NCI-H524 (cell line): ENCODE measurements at regions not wholly inside any gene's neighbourhood (a gene's known extent, or its start where the extent isn't known, plus 50 kb on each side); places are given as distances from the start of the nearest gene placed in this dataset.
A peak's percentile ranks its signal among the peaks of the same experiment; 100 is the strongest.
"Not testable (repeated sequence)": the region's sequence is repeated elsewhere in the genome, so short reads cannot be mapped to it uniquely, and the experiment has no call there.

Source experiments
- DNase-seq, 2 experiments: peaks; one replicate each; lab custom pipeline; 2025; lab: John Stamatoyannopoulos, UW

- not testable (repeated sequence) for DNase-seq
These were observed 182.4 kb upstream of the ZNF469 start for GRCh38 chr16:88200154-88200895.

- no peak for DNase-seq
These were observed 181.9 kb upstream of the ZNF469 start for GRCh38 chr16:88200896-88201185.

DNA sequence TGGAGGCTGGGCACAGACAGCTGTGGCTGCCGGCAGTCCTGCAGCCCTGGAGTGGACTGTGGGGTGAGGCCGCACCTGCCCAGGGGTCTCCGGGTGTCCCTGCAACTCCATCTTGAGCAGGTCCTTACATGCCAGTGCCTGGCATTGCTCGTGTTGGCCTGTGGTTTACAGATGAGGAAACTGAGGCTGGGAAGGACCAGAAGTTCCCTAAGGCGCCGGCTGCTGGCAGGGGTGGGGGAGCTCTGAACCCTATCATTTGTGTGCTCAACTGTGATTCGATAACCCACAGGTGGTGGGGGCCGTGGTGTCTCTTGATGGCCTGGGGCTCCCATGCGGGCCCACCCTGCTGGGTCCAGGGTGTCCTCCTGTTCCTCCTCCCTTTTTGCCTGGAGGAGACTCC is 181.1 kb upstream of the ZNF469 start:
- not testable (repeated sequence) for DNase-seq

- DNase-seq = no peak
These were observed 180.5 kb upstream of the ZNF469 start for GRCh38 chr16:88202207-88202745.

- DNase-seq = not testable (repeated sequence)
These were observed 179.7 kb upstream of the ZNF469 start for GRCh38 chr16:88202856-88203681.

DNA sequence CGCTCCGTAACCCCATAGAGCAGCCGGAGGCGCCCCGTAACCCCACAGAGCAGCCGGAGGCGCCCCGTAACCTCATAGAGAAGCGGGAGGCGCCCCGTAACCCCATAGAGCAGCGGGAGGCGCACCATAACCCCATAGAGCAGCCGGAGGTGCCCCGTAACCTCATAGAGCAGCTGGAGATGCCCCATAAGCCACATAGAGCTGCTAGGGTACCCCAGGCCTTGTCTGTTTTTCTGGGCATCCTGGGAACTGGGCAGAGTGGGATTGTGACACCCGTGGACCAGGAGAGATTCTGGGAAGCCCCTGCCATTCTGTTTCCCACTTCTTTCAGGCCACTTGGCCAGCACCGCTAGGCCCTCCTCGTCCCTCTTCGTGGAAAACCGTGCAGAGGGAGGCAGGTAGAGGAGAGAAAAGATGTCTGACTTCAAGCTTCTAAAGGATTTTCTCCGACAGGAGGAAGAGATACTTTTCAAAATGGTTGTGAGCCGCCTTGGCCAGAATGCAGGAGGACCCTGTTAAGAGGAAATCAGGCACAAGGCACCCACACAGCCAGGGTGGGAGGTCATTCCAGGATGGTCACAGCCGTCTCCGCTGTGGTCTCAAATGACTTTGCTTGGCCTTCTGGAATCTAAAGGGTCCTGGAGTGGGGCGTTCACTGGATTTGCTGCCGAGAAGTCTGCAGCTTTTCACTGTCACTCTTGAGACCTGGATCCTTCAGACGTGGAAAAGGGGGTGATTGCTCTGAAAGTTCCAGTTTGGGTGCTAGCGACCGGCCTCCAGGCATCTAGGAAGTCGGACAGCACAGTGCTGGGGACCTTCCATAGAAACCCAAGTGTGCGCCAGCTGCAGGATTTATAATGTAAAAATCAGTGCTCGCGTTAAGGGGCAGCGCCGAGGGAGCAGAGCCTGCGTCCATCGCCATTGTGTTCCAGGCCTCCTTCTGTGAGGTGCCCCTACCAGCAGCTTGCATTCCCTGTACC is 178.3 kb upstream of the ZNF469 start:
- DNase-seq = not testable (repeated sequence)

- DNase-seq = not testable (repeated sequence)
These were observed 177.3 kb upstream of the ZNF469 start for GRCh38 chr16:88205482-88205881.

DNA sequence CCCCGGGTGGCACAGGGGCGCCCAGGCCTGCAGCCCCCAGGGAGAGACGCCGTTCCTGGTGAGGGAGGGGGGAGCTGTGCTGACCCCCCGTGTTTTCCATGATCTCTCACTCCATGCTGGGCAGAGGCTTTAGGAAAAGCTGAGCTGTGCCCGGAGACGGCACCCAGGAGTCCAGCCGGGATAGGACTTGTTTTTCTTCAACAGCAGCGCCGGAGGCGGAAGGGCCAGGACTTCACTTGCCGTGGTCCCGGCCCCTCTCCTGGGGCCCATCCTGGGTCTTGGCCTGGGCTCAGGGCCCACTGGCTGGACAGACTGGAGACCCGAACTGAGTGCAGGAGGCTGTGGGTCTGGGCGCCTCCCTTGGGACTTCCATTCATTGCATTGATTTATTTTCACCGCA is 176.8 kb upstream of the ZNF469 start:
- not testable (repeated sequence) for DNase-seq

DNA sequence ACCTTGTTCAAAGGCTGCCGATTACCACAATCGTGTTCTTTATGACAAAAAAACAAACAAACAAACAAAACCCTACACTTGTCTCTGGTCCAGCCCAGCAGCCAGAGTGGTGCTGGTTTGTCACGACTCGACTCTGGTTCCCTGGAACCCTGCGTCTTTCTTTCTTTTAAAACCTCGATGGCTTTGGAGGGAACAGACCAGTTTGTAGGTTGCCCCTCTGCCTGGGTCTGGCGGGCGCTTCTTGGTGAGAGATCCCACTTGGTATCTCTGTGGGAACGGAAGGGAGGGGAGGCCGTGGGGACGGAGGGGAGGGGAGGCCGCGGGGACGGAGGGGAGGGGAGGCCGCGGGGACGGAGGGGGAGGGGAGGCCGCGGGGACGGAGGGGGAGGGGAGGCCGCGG is 176.2 kb upstream of the ZNF469 start:
- DNase-seq = not testable (repeated sequence)

DNA sequence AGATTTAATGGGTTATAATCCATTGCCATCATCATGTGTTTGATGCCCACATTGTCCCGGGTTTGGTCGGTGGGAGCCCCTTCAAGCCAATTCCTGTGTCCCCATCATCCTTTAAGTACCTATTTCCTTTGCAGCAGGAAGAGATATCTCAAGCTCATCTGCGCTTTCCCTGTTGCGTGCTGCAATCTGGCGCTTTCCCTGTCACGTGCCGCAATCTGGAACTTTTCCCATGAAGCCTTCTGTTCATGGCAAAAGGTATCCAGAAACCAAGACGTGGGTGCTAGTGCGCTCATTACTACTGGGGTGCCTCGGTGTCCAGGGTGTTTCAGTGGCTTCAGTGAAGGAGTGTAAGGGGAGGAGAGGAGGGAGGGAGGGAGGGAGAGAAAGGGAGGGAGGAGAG is 174.6 kb upstream of the ZNF469 start:
- peak in 1 of 2 experiments; percentile 47 for DNase-seq

- not testable (repeated sequence) for DNase-seq
These were observed 174.0 kb upstream of the ZNF469 start for GRCh38 chr16:88208776-88209175.

DNA sequence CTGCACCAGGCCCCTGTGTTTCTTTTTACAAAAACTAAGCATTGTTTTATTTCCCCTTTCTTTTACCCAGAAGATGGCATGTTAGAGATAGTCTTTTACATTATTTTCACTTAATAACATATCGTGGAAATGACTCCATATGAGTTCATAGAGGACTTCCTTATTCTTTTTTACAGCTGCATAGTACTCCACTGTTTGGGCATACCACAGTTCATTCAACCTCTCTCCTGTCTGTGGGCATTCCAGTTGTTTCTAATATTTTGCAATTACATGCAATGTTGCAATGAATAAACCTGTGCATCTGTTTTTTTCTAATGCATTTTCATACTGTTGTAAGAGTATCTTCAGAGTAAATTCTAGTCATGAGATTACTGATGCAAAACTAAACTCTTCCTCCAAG is 173.2 kb upstream of the ZNF469 start:
- not testable (repeated sequence) for DNase-seq

- not testable (repeated sequence) for DNase-seq
These were observed 168.8 kb upstream of the ZNF469 start for GRCh38 chr16:88213937-88214336.

DNA sequence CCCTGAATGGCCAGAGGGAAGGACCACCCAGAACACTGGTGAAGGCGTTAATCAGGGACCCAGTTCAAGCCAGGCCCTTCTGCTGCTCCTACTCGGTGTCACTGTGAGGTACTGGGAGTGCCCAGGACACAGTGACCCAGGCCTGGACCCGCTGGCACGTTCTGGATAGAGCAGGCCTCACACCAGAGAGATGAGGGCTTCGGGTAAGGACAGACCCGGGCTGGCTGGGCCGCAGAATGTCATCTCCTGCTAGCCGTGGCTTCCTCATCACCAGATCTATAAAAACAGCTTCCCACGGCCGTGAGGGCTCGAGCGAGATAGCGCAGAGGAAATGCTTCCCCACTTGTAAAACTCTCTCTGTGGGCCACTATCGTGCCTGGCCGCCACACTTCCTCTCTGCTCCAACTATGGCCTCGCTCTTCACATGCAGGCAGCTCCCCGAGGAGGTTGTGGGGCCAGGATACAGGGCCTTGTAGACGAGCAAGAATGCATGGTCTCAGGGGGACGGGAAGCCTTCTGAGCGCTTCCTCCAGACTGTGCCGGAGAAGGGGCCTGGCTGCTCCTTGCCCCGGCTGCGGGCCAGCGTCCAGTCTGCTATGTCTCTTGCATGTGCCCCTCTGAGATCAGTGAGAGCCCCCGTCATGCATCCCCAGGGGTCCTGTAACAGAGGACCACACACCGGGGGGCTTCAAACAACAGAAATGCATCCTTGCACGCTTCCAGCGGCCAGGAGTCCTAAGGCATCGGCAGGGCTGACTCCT is 161.6 kb upstream of the ZNF469 start:
- not testable (repeated sequence) for DNase-seq

GRCh38 chr16:88223696-88224095 is 159.1 kb upstream of the ZNF469 start:
- not testable (repeated sequence) for DNase-seq

GRCh38 chr16:88224131-88224898 is 158.4 kb upstream of the ZNF469 start:
- DNase-seq = not testable (repeated sequence)

DNA sequence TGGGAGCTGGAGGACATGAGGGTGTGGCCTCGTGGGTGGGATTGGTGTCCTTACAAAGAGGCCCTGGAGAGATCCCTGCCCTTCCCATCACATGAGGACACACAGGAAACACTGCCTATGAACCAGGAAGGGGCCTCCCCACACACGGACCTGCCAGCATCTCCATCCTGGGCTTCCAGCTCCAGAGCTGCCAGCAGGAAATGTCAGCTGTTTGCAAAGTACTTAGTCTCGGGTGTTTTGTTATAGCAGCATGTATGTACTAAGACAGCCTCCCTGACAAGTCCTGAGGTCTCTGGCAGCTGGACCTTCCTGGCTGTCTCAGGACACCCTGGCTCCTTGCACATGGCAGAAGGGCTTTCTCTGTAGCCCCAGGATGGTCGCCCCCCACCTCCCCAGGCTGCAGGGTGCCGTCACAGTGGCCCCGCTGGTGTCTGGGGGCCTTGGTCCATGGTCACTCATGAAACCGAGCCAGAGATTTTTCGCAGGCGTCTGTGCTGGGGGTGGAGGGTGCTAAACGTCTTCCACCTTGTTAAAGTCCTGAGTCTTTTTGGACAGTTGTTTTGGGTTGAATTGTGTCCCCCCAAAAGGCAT is 157.0 kb upstream of the ZNF469 start:
- not testable (repeated sequence) for DNase-seq

DNA sequence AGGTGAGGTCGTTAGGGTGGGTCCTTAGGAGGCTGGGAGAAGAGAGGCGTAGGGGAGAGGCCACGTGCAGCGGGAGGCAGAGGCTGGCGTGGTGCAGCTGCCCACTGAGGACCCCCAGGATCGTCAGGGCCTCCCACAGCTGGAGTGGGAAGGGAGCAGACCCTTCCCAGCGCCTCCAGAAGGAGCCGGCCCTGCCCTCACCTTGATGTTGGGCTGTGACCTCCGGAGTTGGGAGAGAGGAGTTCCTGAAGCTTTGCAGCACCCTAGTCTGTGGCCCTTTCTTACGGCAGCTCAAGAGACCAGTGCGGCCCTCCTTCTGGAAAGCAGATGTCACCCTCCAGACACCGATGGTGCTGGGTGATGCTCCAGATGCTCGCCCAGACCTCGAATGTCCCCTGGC is 156.5 kb upstream of the ZNF469 start:
- DNase-seq = peak in 1 of 2 experiments; percentile 56

GRCh38 chr16:88227026-88227721 is 155.6 kb upstream of the ZNF469 start:
- DNase-seq = not testable (repeated sequence)
